ENCODE measurements at regions not wholly inside any gene's neighbourhood (a gene's known extent, or its start where the extent isn't known, plus 50 kb on each side); places are given as distances from the start of the nearest gene placed in this dataset.
"Not testable (repeated sequence)": the region's sequence is repeated elsewhere in the genome, so short reads cannot be mapped to it uniquely, and the experiment has no call there.

GRCh38 chr16:16448423-16448822 lies 69.5 kb downstream of the NPIPA7 start:
- DNase-seq = not testable (repeated sequence)

- not testable (repeated sequence) for DNase-seq
Measured at GRCh38 chr16:16449712-16450237, 70.8 kb downstream of the NPIPA7 start.

DNA sequence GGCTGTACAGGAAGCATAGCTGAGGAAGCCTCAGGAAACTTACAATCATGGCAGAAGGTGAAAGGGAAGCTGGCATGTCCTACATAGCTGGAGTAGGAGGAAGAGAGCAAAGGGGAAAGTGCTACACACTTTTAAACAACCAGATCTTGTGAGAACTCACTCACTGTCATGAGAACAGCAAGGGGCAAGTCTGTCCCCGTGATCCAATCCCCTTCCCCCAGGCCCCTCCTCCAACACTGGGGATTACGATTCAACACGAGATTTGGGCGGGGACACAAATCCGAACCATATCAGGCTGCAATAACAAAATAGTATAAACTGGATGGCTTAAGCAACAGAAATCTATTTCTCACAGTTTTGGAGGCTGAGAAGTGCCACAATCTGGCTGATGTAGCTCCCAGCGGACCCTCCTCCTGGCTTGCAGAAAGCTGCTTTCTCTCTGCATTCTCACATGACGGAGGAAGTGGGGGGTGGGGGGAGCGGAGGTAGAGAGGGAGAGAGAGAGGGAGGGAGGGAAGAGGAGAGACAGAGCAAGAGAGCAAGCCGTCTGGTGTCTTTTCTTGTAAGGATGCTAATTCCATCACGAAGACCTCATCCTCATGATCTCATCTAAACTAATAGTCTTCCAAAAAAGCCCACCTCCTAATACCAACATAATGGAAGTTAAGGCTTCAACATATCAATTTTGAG lies 72.9 kb downstream of the NPIPA7 start:
- not testable (repeated sequence) for DNase-seq

DNA sequence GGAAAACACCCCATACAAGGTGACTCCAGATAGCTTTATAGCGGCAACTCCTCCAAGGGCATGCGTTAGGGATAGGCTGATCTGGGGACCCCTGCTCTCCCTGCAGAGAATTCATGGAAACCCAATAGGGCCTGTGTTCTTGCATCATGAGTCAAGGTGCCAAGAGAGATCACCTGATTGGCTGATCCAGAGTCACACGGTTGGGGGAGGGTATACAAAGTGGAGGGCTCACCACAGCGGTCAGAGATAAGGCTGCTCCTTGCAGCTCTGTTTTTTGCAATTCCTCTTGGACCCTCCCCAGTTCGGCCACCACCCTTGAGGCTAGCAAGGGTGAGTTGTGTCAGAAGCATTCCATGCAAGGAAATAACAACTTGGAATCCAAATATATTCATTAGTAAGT lies 79.6 kb downstream of the NPIPA7 start:
- DNase-seq = not testable (repeated sequence)

GRCh38 chr16:16463792-16464191 lies 84.9 kb downstream of the NPIPA7 start:
- DNase-seq = not testable (repeated sequence)

- not testable (repeated sequence) for DNase-seq
Measured at GRCh38 chr16:16488919-16489318, 110.0 kb downstream of the NPIPA7 start.

DNA sequence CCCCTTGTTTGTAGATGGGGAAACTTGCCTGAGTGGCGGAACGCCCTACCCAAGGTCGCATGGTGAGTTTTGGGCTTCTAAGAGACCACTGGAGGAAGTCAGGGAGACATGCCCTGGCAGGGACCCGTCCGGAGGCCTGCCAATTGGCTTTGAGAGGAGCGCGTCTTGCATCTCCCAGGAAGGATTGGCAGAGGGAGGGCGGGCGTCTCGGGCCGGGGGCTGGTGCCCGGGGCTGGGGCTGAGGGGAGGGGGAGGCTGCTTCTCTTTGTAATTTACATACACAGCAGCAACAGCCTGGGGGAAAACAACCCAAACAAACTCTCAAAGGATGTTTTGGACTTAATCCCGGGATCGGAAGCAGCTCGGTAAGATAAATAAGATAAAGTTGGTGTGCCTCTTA lies 110.5 kb downstream of the NPIPA7 start:
- DNase-seq = not testable (repeated sequence)

DNA sequence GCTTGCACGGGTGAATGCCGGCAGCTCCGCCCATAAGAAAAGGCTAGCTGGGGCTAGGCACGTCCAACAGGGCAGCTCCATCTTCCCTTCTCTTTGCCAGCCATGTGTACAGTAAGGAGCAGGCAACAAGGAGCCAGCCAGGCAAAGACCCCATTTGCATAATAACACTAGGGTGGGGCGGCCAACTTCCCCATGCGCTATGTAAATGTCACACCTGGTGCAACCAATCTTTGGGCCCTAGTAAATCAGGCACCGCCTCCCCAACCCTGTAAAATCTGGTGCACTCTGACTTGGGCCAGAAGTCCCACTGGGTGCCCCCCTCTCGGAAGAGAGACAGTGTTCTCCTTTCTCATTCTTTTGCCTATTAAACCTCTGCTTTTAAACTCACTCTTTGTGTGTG lies 115.2 kb downstream of the NPIPA7 start:
- not testable (repeated sequence) for DNase-seq

DNA sequence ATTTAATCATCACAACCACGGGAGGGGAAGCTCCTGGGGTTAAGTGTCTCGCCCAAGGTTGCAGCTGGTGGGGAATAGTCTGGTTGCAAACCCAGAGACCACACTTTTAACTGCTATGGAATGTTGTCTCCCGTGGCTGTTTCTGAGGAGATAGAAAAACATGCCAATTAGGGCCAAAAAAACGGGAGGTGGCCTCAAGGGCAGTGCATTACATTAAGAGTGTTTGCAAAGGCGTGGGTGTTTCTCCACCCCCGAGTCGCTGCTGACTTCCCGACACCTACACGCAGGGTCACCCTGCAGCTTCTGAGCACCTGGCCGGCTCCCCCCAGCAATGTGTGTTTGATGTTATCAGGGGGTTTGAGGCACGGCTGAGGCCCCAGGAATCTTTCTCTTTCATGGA lies 116.1 kb downstream of the NPIPA7 start:
- DNase-seq = not testable (repeated sequence)

GRCh38 chr16:16499875-16500274 lies 120.9 kb downstream of the NPIPA7 start:
- not testable (repeated sequence) for DNase-seq

- DNase-seq = not testable (repeated sequence)
Measured at GRCh38 chr16:16507041-16507440, 128.1 kb downstream of the NPIPA7 start.

- DNase-seq = not testable (repeated sequence)
Measured at GRCh38 chr16:16508344-16508743, 129.4 kb downstream of the NPIPA7 start.

DNA sequence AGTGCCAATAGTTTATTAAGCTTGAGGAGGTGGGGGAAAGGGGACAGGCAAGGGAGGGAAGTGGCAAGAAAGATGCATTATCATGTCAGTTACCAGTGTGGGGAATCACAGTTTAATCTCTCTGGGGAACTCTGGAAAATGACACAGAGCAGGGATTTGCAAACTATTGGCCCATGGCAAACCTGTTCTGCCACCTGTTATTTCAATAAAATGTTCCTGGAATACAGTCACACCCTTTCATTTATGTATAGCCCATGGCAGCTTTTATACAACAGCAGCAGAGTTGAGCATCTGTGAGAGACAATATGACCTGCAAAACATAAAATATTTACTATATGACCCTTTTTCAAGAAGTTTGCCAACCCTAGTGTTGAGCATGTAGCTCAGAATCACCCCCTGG lies 140.5 kb downstream of the NPIPA7 start:
- DNase-seq = not testable (repeated sequence)

- not testable (repeated sequence) for DNase-seq
Measured at GRCh38 chr16:16521239-16522002, 142.5 kb downstream of the NPIPA7 start.

DNA sequence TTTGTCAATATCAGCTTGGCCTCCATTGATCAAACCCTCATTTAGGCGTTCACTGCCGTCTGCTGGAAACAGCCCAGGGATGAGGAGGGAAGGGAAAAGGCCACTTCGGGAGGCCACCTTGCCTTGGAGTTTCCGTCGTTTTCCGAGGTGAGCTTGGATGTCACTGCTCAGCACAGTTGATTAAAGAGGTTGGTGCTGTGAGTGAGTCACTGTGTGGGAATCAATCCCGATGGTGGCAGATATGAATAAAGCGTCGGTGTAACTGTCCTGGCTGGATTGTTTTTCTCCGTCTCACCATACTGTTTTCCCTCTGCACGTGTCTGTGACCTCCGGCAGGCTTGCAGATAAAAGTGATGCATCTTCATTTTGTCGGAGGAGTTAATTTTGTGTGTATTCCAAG lies 148.1 kb downstream of the NPIPA7 start:
- DNase-seq = not testable (repeated sequence)

DNA sequence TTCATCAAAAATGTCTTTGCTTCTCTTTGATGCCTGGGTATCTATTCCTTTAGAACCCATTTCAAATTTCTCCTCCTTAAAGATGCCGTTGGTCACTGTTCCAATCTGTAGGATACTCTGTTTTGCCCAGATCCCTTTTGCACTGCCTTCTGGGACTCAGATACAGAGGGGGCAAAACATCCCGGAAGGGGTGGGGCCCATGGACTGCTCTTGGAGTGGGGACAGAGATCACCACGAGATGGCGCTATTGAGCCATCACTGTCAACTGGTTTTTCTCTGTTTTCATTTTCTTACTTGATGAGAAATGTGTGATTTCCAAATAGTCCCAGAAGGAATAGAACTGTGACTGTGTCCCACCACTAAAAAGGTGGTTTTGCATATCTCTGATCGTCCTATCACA lies 151.8 kb downstream of the NPIPA7 start:
- DNase-seq = not testable (repeated sequence)

DNA sequence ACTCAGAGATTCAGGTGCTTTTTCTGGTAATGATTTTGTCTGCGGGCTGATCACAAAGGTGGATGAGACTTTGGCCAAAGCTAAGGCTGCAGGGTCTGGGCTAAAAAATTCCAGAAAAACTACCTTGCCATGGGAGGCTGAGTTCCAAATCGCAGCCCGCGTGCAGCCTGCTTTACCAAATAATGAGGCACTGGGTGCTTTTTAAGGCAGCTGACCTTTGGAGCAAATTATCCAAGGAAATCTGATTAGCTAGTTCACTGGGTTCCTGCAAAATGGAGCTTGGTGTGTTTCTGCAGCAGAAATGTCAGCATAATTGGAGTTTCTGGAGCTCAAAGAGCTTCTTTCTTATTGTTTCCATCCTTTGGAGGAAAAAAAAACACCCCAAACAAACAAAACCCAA lies 156.6 kb downstream of the NPIPA7 start:
- DNase-seq = not testable (repeated sequence)

DNA sequence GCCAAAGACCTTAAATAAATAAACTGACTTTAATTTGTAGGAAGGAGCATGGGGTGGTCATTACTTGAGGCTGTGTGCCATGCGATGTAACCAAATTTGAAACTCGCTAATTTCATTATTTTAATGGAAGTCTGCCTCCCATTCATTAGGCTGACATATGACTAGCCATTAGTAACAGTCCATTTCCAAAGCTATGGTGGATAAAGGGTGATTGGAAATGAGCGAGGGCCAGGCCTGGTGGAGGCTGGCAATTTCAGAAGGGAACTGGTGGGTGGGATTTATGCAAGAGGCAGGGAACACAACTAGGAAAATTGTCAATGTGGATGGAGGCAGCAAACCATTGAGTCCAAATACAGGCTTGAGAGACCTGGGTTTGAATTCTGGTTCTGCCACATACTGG lies 157.2 kb downstream of the NPIPA7 start:
- DNase-seq = not testable (repeated sequence)

GRCh38 chr16:16549710-16550109 lies 170.8 kb downstream of the NPIPA7 start:
- not testable (repeated sequence) for DNase-seq

DNA sequence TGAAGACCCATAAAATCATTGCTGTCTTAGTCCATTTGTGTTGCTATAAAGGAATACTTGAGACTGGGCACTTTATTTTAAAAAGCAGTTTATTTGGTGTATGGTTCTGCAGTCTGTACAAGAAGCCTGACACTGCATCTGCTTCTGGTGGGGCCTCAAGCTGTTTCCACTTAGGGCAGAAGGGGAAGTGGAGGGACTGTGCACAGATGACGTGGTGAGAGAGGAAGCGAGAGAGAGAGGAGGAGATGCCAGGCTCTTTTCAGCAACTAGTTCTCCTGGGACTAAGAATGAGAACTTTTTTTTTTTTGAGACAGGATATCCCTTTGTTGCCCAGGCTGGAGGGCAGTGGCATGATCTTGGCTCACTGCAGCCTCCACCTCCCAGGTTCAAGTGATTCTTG lies 171.9 kb downstream of the NPIPA7 start:
- DNase-seq = not testable (repeated sequence)

- not testable (repeated sequence) for DNase-seq
Measured at GRCh38 chr16:16552819-16553340, 173.9 kb downstream of the NPIPA7 start.

GRCh38 chr16:16559179-16559740 lies 180.3 kb downstream of the NPIPA7 start:
- DNase-seq = not testable (repeated sequence)

GRCh38 chr16:16561532-16561931 lies 182.6 kb downstream of the NPIPA7 start:
- DNase-seq = not testable (repeated sequence)
